EH (cell line): ENCODE measurements at regions not wholly inside any gene's neighbourhood (a gene's known extent, or its start where the extent isn't known, plus 50 kb on each side); places are given as distances from the start of the nearest gene placed in this dataset.
"Not testable (repeated sequence)": the region's sequence is repeated elsewhere in the genome, so short reads cannot be mapped to it uniquely, and the experiment has no call there.

Source experiments
- DNase-seq: peaks from one replicate; pipeline ENCODE4 v3.0.0-alpha.2; 2015; ENCODE audit warnings: low read depth

GRCh38 chr13:67932991-67933390, 702.9 kb upstream of the PCDH9 start:
- DNase-seq: no peak

GRCh38 chr13:67917291-67917987, 687.3 kb upstream of the PCDH9 start:
- no peak for DNase-seq

GRCh38 chr13:67916650-67917049, 686.5 kb upstream of the PCDH9 start:
- no peak for DNase-seq

- no peak for DNase-seq
Observed at GRCh38 chr13:67914535-67914934, 684.4 kb upstream of the PCDH9 start.

- not testable (repeated sequence) for DNase-seq
Observed at GRCh38 chr13:67902960-67903359, 672.8 kb upstream of the PCDH9 start.

- no peak for DNase-seq
Observed at GRCh38 chr13:67880916-67881315, 650.8 kb upstream of the PCDH9 start.

- no peak for DNase-seq
Observed at GRCh38 chr13:67878376-67878775, 648.2 kb upstream of the PCDH9 start.

- DNase-seq: no peak
Observed at GRCh38 chr13:67877031-67877430, 646.9 kb upstream of the PCDH9 start.

GRCh38 chr13:67867206-67867605, 637.1 kb upstream of the PCDH9 start:
- no peak for DNase-seq

GRCh38 chr13:67860315-67860714, 630.2 kb upstream of the PCDH9 start:
- DNase-seq: no peak

GRCh38 chr13:67859904-67860303, 629.8 kb upstream of the PCDH9 start:
- DNase-seq: no peak

GRCh38 chr13:67857581-67858310, 627.6 kb upstream of the PCDH9 start:
- no peak for DNase-seq

- no peak for DNase-seq
Observed at GRCh38 chr13:67856955-67857354, 626.8 kb upstream of the PCDH9 start.

GRCh38 chr13:67855741-67856238, 625.7 kb upstream of the PCDH9 start:
- DNase-seq: no peak

- no peak for DNase-seq
Observed at GRCh38 chr13:67854990-67855389, 624.9 kb upstream of the PCDH9 start.

- no peak for DNase-seq
Observed at GRCh38 chr13:67844574-67844973, 614.4 kb upstream of the PCDH9 start.

GRCh38 chr13:67841071-67841470, 610.9 kb upstream of the PCDH9 start:
- DNase-seq: no peak

- no peak for DNase-seq
Observed at GRCh38 chr13:67833564-67833963, 603.4 kb upstream of the PCDH9 start.

GRCh38 chr13:67829641-67830040, 599.5 kb upstream of the PCDH9 start:
- no peak for DNase-seq

GRCh38 chr13:67827992-67828391, 597.9 kb upstream of the PCDH9 start:
- no peak for DNase-seq

- DNase-seq: no peak
Observed at GRCh38 chr13:67821606-67822005, 591.5 kb upstream of the PCDH9 start.

- DNase-seq: no peak
Observed at GRCh38 chr13:67806796-67807195, 576.7 kb upstream of the PCDH9 start.

- DNase-seq: no peak
Observed at GRCh38 chr13:67803118-67803517, 573.0 kb upstream of the PCDH9 start.
